RWPE2 (cell line): ENCODE measurements at regions not wholly inside any gene's neighbourhood (a gene's known extent, or its start where the extent isn't known, plus 50 kb on each side); places are given as distances from the start of the nearest gene placed in this dataset.

ENCODE experiments used
- ATAC-seq: fragments of 200-7000 bp; cut with Tn5 transposase; 3 replicates; pipeline ENCODE4 v1.9.1; 2021; ENCODE audit warnings: low read depth
- DNase-seq: peaks from one replicate; pipeline ENCODE4 v3.0.0-alpha.2; 2020; ENCODE audit warnings: low spot score
- H3K27ac ChIP-seq: fragments of 450-650 bp; 2 replicates; pipeline ENCODE4 v1.5.1; 2017; ENCODE audit warnings: mild to moderate bottlenecking; ENCODE audit not compliant: poor library complexity, severe bottlenecking
- H3K27me3 ChIP-seq: fragments of 250-450 bp; sonication (Bioruptor Pico); 2 replicates; pipeline ENCODE4 v1.5.1; 2021; ENCODE audit warnings: mild to moderate bottlenecking, moderate library complexity; ENCODE audit not compliant: insufficient read depth, poor library complexity, severe bottlenecking
- H3K36me3 ChIP-seq: fragments of 250-450 bp; sonication (Bioruptor Pico); 2 replicates; pipeline ENCODE4 v1.5.1; 2020; ENCODE audit warnings: low read depth, mild to moderate bottlenecking, moderate library complexity
- H3K4me1 ChIP-seq: fragments of 250-450 bp; sonication (Bioruptor Pico); 2 replicates; pipeline ENCODE4 v1.5.1; 2021; ENCODE audit warnings: mild to moderate bottlenecking, moderate library complexity; ENCODE audit not compliant: insufficient read depth, poor library complexity, severe bottlenecking
- H3K4me3 ChIP-seq: fragments of 250-450 bp; sonication (Bioruptor Pico); 2 replicates; pipeline ENCODE4 v1.5.1; 2021; ENCODE audit warnings: mild to moderate bottlenecking, moderate library complexity; ENCODE audit not compliant: severe bottlenecking
- H3K9me3 ChIP-seq: fragments of 250-450 bp; sonication (Bioruptor Pico); 2 replicates; pipeline ENCODE4 v1.5.1; 2021; ENCODE audit warnings: mild to moderate bottlenecking, moderate library complexity; ENCODE audit not compliant: severe bottlenecking
- TF ChIP-seq, protein P1 (sequence below): fragments of 450-650 bp; IDR thresholded peaks from one replicate; pipeline ENCODE4 v1.5.1; 2017; ENCODE audit warnings: mild to moderate bottlenecking, moderate library complexity; ENCODE audit not compliant: poor library complexity, severe bottlenecking

DNA sequence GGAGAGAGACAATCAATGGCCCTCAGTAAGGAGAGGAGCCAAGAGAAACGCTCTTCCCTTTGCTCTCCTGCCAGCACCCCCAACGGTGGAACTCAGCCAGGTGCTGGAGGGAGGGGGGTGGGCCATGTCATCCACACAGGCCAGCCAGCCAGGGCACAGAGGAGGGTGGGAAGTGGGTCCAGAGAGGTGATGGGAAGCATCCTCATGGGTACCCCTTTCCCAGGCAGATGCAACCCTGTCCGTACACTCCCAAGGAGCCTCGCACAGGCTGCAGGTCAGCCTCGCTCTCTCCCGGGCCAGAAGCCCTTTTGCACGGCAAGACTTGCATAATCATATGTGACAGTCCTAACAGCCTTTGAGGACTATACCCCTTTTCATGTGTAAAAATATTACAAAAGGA, 142.0 kb upstream of the NAMPT start:
- Histone ChIP-seq H3K4me3 (no peak overlapping the region), H3K9me3 (no peaks in the 10 kb centered on the region), H3K36me3 (no peaks in the 10 kb centered on the region), H3K27me3 (no peaks in the 10 kb centered on the region), H3K27ac (no peak overlapping the region), H3K4me1 (peaks cover 17% of the 10 kb centered on the region)
- TF ChIP-seq, protein P1, sequence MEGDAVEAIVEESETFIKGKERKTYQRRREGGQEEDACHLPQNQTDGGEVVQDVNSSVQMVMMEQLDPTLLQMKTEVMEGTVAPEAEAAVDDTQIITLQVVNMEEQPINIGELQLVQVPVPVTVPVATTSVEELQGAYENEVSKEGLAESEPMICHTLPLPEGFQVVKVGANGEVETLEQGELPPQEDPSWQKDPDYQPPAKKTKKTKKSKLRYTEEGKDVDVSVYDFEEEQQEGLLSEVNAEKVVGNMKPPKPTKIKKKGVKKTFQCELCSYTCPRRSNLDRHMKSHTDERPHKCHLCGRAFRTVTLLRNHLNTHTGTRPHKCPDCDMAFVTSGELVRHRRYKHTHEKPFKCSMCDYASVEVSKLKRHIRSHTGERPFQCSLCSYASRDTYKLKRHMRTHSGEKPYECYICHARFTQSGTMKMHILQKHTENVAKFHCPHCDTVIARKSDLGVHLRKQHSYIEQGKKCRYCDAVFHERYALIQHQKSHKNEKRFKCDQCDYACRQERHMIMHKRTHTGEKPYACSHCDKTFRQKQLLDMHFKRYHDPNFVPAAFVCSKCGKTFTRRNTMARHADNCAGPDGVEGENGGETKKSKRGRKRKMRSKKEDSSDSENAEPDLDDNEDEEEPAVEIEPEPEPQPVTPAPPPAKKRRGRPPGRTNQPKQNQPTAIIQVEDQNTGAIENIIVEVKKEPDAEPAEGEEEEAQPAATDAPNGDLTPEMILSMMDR = no peak
- DNase-seq (no peak), ATAC-seq (no peak)

GRCh38 chr7:106425017-106425719, 140.4 kb upstream of the NAMPT start:
- TF ChIP-seq, protein P1 = no peak
- DNase-seq = peak; percentile 77
- H3K4me3 ChIP-seq = no peak overlapping the region

GRCh38 chr7:106424476-106425016, 139.8 kb upstream of the NAMPT start:
- peak; percentile 84 for ATAC-seq
- TF ChIP-seq, protein P1 = no peak
- Histone ChIP-seq H3K4me1 (peaks cover 24% of the 10 kb centered on the region), H3K36me3 (no peaks in the 10 kb centered on the region), H3K9me3 (no peaks in the 10 kb centered on the region), H3K4me3 (no peak overlapping the region), H3K27ac (peak overlapping the region; percentile 87), H3K27me3 (no peaks in the 10 kb centered on the region)
- no peak for DNase-seq

More at GRCh38 chr7:106425017-106425719, 140.4 kb upstream of the NAMPT start:
- Histone ChIP-seq H3K4me1 (peaks cover 24% of the 10 kb centered on the region), H3K27ac (peak overlapping the region; percentile 87), H3K27me3 (no peaks in the 10 kb centered on the region), H3K9me3 (no peaks in the 10 kb centered on the region), H3K36me3 (no peaks in the 10 kb centered on the region)
- peak; percentile 87 for ATAC-seq

- DNase-seq (no peak), ATAC-seq (no peak)
- Histone ChIP-seq H3K4me1 (peaks cover 24% of the 10 kb centered on the region), H3K27me3 (no peaks in the 10 kb centered on the region), H3K27ac (peak overlapping the region; percentile 87), H3K36me3 (no peaks in the 10 kb centered on the region), H3K4me3 (no peak overlapping the region), H3K9me3 (no peaks in the 10 kb centered on the region)
- TF ChIP-seq, protein P1 = no peak
These were observed 139.2 kb upstream of the NAMPT start for GRCh38 chr7:106423821-106424475.
